Transverse colon (tissue), 4 donors: ENCODE measurements at regions not wholly inside any gene's neighbourhood (a gene's known extent, or its start where the extent isn't known, plus 50 kb on each side); places are given as distances from the start of the nearest gene placed in this dataset.

Experiments
- POLR2AphosphoS5 ChIP-seq, 3 donors: sonication (generic); formaldehyde crosslinking; IDR thresholded peaks; one replicate each; pipeline ENCODE4 v1.6.1; 2016; ENCODE audit warnings: antibody characterized with exemption in 3 of 3
- TF ChIP-seq, protein P1 (sequence below), 5 experiments: fragments of 200-600 bp in 3 of 5; fragments of 450-650 bp in 2 of 5; sonication (generic) in 3 of 5; IDR thresholded peaks; 1 replicate in 2 of 5; 2 replicates in 3 of 5; pipeline ENCODE4 v1.5.1; 2016 to 2017; ENCODE audit warnings: antibody characterized with exemption in 5 of 5, inconsistent platforms in 3 of 5, mild to moderate bottlenecking in 2 of 5, moderate library complexity in 1 of 5

DNA sequence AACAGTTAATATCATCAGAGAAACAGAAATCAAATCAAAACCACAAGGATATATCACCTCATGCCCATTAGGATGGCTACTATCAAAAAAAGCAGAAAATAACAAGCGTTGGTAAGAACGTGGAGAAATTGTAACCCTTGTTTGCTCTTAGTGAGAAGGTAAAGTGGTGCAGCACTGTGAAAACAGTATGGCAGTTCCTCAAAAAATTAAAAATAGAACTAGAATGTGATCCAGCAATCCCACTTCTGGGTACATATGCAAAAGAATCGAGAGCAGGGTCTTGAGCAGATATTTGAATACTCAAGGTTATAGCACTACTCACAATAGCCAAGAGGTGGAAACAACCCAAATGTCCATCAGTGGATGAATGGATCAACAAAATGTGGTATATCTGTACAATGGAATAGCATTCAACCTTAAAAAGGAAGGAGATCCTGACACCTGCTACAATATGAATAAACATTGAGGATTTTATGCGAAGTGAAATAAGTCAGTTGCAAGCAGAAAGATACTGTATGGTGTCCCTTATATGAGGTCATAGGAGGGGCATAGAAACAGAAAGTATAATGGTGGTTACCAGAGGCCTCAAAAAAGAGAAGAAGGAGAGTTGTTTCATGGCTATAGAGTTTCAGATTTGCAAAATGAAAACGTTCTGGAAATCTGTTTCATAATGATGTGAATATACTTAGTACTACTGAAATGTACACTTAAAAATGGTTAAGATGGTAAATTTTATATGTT, 131.0 kb upstream of the EEA1 start:
- TF ChIP-seq, protein P1, sequence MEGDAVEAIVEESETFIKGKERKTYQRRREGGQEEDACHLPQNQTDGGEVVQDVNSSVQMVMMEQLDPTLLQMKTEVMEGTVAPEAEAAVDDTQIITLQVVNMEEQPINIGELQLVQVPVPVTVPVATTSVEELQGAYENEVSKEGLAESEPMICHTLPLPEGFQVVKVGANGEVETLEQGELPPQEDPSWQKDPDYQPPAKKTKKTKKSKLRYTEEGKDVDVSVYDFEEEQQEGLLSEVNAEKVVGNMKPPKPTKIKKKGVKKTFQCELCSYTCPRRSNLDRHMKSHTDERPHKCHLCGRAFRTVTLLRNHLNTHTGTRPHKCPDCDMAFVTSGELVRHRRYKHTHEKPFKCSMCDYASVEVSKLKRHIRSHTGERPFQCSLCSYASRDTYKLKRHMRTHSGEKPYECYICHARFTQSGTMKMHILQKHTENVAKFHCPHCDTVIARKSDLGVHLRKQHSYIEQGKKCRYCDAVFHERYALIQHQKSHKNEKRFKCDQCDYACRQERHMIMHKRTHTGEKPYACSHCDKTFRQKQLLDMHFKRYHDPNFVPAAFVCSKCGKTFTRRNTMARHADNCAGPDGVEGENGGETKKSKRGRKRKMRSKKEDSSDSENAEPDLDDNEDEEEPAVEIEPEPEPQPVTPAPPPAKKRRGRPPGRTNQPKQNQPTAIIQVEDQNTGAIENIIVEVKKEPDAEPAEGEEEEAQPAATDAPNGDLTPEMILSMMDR (IDR thresholded peaks at IDR 0.05), result no peak
- no peak for TF ChIP-seq POLR2AphosphoS5 (IDR thresholded peaks at IDR 0.05)
